HCT116 (cell line): ENCODE measurements at regions not wholly inside any gene's neighbourhood (a gene's known extent, or its start where the extent isn't known, plus 50 kb on each side); places are given as distances from the start of the nearest gene placed in this dataset.

Experiments
- ATAC-seq: fragments of 200-7000 bp; cut with Tn5 transposase; 2 replicates; pipeline ENCODE4 v1.9.1; 2020; ENCODE audit warnings: mild to moderate bottlenecking, moderate library complexity
- BruUV-seq: library from RNA; stranded (reverse); fragments of 400-500 nt; replicated peaks from 2 replicates; lab custom pipeline; 2021; lab: Mats Ljungman, UMichigan
- CTCF ChIA-PET: fragments of 300-600 bp; sonication (Branson Sonifier 250); formaldehyde crosslinking; loops from one replicate; lab custom pipeline; 2021; ENCODE audit warnings: antibody characterized with exemption; lab: Charles Lee
- POLR2A ChIA-PET: fragments of 300-600, 350-600 bp; sonication (Branson Sonifier 250); formaldehyde crosslinking; loops from one replicate; lab custom pipeline; 2021; ENCODE audit warnings: antibody characterized with exemption; lab: Charles Lee
- RAD21 ChIA-PET, 2 experiments: fragments of 300-600 bp; sonication (Branson Sonifier 250); formaldehyde crosslinking; loops; one replicate each; lab custom pipeline; 2023; ENCODE audit warnings: low total read pairs in 2 of 2; ENCODE audit not compliant: uncharacterized antibody in 2 of 2, unreplicated experiment in 2 of 2, low non-redundant PET in 1 of 2; lab: Charles Lee
- DNase-seq: peaks from one replicate; pipeline ENCODE4 v3.0.0-alpha.2; 2010; ENCODE audit warnings: low read depth, low spot score
- H2AFZ ChIP-seq: fragments of 200-600 bp; shearing (Covaris generic), sonication (generic); 2 replicates; pipeline ENCODE4 v1.6.1; 2017; ENCODE audit warnings: low read depth, mixed run types, mixed read lengths, antibody characterized with exemption, low read length; ENCODE audit not compliant: poor library complexity, severe bottlenecking
- H3K27ac ChIP-seq: 2 replicates; pipeline ENCODE4 v1.5.1; 2012; ENCODE audit warnings: low read depth, low read length
- H3K27me3 ChIP-seq: fragments of 200-600 bp; sonication (generic); 2 replicates; pipeline ENCODE4 v1.6.1; 2016; ENCODE audit warnings: mixed run types, low read length, mixed read lengths; ENCODE audit not compliant: insufficient read depth
- H3K36me3 ChIP-seq, 2 experiments: fragments of 200-500 bp in 1 of 2; fragments of 200-600 bp in 1 of 2; sonication (Bioruptor generic) in 1 of 2; sonication (generic) in 1 of 2; 2 replicates each; pipeline versions ENCODE4 v1.5.1 to v1.6.1; 2014 to 2016; ENCODE audit warnings: low read length in 2 of 2, inconsistent platforms in 1 of 2, mixed read lengths in 1 of 2, mixed run types in 1 of 2; ENCODE audit not compliant: insufficient read depth in 2 of 2, control insufficient read depth in 1 of 2
- H3K4me1 ChIP-seq, 2 experiments: fragments of 200-600 bp in 1 of 2; sonication (generic) in 1 of 2; 2 replicates each; pipeline versions ENCODE4 v1.5.1 to v1.6.1; 2012 to 2017; ENCODE audit warnings: low read length in 2 of 2, inconsistent platforms in 1 of 2, mild to moderate bottlenecking in 1 of 2, mixed read lengths in 1 of 2, mixed run types in 1 of 2, moderate library complexity in 1 of 2; ENCODE audit not compliant: insufficient read depth in 2 of 2, control insufficient read depth in 1 of 2
- H3K4me2 ChIP-seq: fragments of 200-600 bp; sonication (generic); 2 replicates; pipeline ENCODE4 v1.6.1; 2017; ENCODE audit warnings: mixed run types, low read length, mixed read lengths
- H3K4me3 ChIP-seq, 2 experiments: fragments of 200-600 bp in 1 of 2; sonication (generic) in 1 of 2; replicated peaks in 1 of 2; 2 replicates each; pipeline ENCODE4 v1.5.1; 2011 to 2016; ENCODE audit warnings: low read length in 2 of 2, control low read depth in 1 of 2, low read depth in 1 of 2, mild to moderate bottlenecking in 1 of 2, mixed read lengths in 1 of 2, mixed run types in 1 of 2
- H3K79me2 ChIP-seq: fragments of 200-600 bp; sonication (generic); 2 replicates; pipeline ENCODE4 v1.6.1; 2017; ENCODE audit warnings: mild to moderate bottlenecking, mixed run types, low read length, moderate library complexity, mixed read lengths; ENCODE audit not compliant: insufficient read depth
- H3K9ac ChIP-seq: fragments of 200-600 bp; sonication (generic); 2 replicates; pipeline ENCODE4 v1.6.1; 2016; ENCODE audit warnings: low read length, mixed read lengths
- H3K9me2 ChIP-seq: fragments of 200-600 bp; sonication (generic), shearing (Covaris generic); 2 replicates; pipeline ENCODE4 v1.6.1; 2017; ENCODE audit warnings: mixed run types, mild to moderate bottlenecking, moderate library complexity; ENCODE audit not compliant: insufficient read depth
- H3K9me3 ChIP-seq, 2 experiments: fragments of 200-500 bp in 1 of 2; fragments of 200-600 bp in 1 of 2; sonication (Bioruptor generic) in 1 of 2; sonication (generic) in 1 of 2; 2 replicates each; pipeline ENCODE4 v1.6.1; 2014 to 2017; ENCODE audit warnings: low read length in 2 of 2, mixed read lengths in 2 of 2, inconsistent platforms in 1 of 2, low read depth in 1 of 2, mild to moderate bottlenecking in 1 of 2, mixed run types in 1 of 2, moderate library complexity in 1 of 2; ENCODE audit not compliant: control insufficient read depth in 1 of 2, insufficient read depth in 1 of 2
- H4K20me1 ChIP-seq: fragments of 200-600 bp; sonication (generic), shearing (Covaris generic); 2 replicates; pipeline ENCODE4 v1.6.1; 2017; ENCODE audit warnings: mixed run types, mild to moderate bottlenecking, moderate library complexity; ENCODE audit not compliant: insufficient read depth
- CBX3 ChIP-seq: IDR thresholded peaks from 2 replicates; pipeline ENCODE4 v1.6.1; 2012; ENCODE audit warnings: low read depth
- CEBPB ChIP-seq: IDR thresholded peaks from 2 replicates; pipeline ENCODE4 v1.6.1; 2012; ENCODE audit warnings: low read depth
- EGR1 ChIP-seq: IDR thresholded peaks from 2 replicates; pipeline ENCODE4 v1.6.1; 2012; ENCODE audit warnings: low read depth
- ELF1 ChIP-seq: IDR thresholded peaks from 2 replicates; pipeline ENCODE4 v1.6.1; 2012; ENCODE audit warnings: low read depth, borderline replicate concordance
- EZH2 ChIP-seq: fragments of 200-600 bp; sonication (generic); IDR thresholded peaks from 2 replicates; pipeline ENCODE4 v1.6.1; 2017; ENCODE audit warnings: antibody characterized with exemption, mixed run types
- EZH2phosphoT487 ChIP-seq: fragments of 200-600 bp; IDR thresholded peaks from 2 replicates; pipeline ENCODE4 v1.6.1; 2018; ENCODE audit warnings: antibody characterized with exemption, borderline replicate concordance
- POLR2A ChIP-seq: IDR thresholded peaks from 2 replicates; pipeline ENCODE4 v1.7.0; 2011; ENCODE audit warnings: borderline replicate concordance; ENCODE audit not compliant: insufficient read depth, insufficient read length; ENCODE audit errors: extremely low read depth
- POLR2AphosphoS5 ChIP-seq: IDR thresholded peaks from 2 replicates; pipeline ENCODE4 v1.6.1; 2011; ENCODE audit warnings: mild to moderate bottlenecking, low read depth, low read length, moderate library complexity
- RAD21 ChIP-seq: IDR thresholded peaks from 2 replicates; pipeline ENCODE4 v1.6.1; 2012; ENCODE audit warnings: low read depth, mild to moderate bottlenecking
- SIN3A ChIP-seq: IDR thresholded peaks from 2 replicates; pipeline ENCODE4 v1.6.1; 2012; ENCODE audit warnings: low read depth
- SP1 ChIP-seq: IDR thresholded peaks from 2 replicates; pipeline ENCODE4 v1.6.1; 2012; ENCODE audit warnings: low read depth
- SRF ChIP-seq: IDR thresholded peaks from 2 replicates; pipeline ENCODE4 v1.6.1; 2012; ENCODE audit warnings: low read depth
- TCF7L2 ChIP-seq: IDR thresholded peaks from 2 replicates; pipeline ENCODE4 v1.7.0; 2011; ENCODE audit warnings: borderline replicate concordance, inconsistent platforms; ENCODE audit not compliant: insufficient read depth, insufficient read length; ENCODE audit errors: extremely low read depth
- YY1 ChIP-seq: IDR thresholded peaks from 2 replicates; pipeline ENCODE4 v1.6.1; 2011; ENCODE audit warnings: low read length, low read depth, moderate library complexity, mild to moderate bottlenecking; ENCODE audit not compliant: insufficient replicate concordance; ENCODE audit errors: extremely low read depth
- ZFX ChIP-seq: fragments of 450-650 bp; IDR thresholded peaks from 2 replicates; pipeline ENCODE4 v1.6.1; 2017
- ZNF274 ChIP-seq: fragments of 200-500 bp; sonication (Bioruptor generic); IDR thresholded peaks from 2 replicates; pipeline ENCODE4 v1.6.1; 2014; ENCODE audit warnings: mild to moderate bottlenecking, low read depth, low read length, inconsistent platforms
- intact Hi-C: fragments of 100-400 bp; cut with micrococcal nuclease; formaldehyde crosslinking; loops from 2 replicates; pipeline ENCODE4 v1.10.0; 2022
- TF ChIP-seq, protein P1 (sequence below): IDR thresholded peaks from 2 replicates; pipeline ENCODE4 v1.6.1; 2012; ENCODE audit warnings: low read depth
- TF ChIP-seq, protein P2 (sequence below): IDR thresholded peaks from 2 replicates; pipeline ENCODE4 v1.6.1; 2012
- TF ChIP-seq, protein P3 (sequence below): IDR thresholded peaks from 2 replicates; pipeline ENCODE4 v1.6.1; 2012

DNA sequence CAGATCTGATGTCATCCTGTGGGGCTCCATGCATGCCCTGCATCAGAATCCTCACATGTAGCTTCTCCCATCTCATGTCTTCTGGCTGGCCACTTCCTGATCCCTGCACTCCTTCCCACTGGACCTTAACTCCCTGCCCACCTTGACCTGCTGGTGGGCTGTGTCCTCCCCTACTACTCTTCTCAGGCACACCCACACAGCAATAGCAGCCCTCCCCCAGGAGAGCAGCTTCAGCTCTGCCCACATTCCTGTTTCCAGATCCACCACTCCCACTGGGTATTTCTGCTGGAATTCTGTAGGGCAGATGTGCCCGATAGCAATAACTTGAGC is 137.0 kb upstream of the HS6ST1 start:
- H3K4me2 ChIP-seq: no peak overlapping the region
- peaks cover 10% of the 10 kb centered on the region; the same call in 1 of the 2 replicates for H3K27me3 ChIP-seq
- CTCF ChIA-PET: no interaction called here
- BruUV-seq: no TSS peak
- H3K36me3 ChIP-seq: no peaks in the 10 kb centered on the region
- H3K9ac ChIP-seq: no peak overlapping the region
- ATAC-seq (no peak), DNase-seq (no peak)
- H3K27ac ChIP-seq: no peak overlapping the region
- no peak overlapping the region for H3K4me3 ChIP-seq
- intact Hi-C loops: no loop called here
- no peaks in the 10 kb centered on the region for H3K4me1 ChIP-seq
- H3K9me3 ChIP-seq: no peaks in the 10 kb centered on the region
- TF ChIP-seq ELF1 (no peak), EGR1 (no peak), YY1 (no peak), SRF (no peak), SP1 (no peak), EZH2phosphoT487 (no peak), RAD21 (no peak), POLR2AphosphoS5 (no peak), POLR2A (no peak), CEBPB (no peak), ZFX (no peak), CBX3 (no peak), ZNF274 (no peak), SIN3A (no peak), TCF7L2 (no peak), EZH2 (no peak)
- TF ChIP-seq, protein P1, sequence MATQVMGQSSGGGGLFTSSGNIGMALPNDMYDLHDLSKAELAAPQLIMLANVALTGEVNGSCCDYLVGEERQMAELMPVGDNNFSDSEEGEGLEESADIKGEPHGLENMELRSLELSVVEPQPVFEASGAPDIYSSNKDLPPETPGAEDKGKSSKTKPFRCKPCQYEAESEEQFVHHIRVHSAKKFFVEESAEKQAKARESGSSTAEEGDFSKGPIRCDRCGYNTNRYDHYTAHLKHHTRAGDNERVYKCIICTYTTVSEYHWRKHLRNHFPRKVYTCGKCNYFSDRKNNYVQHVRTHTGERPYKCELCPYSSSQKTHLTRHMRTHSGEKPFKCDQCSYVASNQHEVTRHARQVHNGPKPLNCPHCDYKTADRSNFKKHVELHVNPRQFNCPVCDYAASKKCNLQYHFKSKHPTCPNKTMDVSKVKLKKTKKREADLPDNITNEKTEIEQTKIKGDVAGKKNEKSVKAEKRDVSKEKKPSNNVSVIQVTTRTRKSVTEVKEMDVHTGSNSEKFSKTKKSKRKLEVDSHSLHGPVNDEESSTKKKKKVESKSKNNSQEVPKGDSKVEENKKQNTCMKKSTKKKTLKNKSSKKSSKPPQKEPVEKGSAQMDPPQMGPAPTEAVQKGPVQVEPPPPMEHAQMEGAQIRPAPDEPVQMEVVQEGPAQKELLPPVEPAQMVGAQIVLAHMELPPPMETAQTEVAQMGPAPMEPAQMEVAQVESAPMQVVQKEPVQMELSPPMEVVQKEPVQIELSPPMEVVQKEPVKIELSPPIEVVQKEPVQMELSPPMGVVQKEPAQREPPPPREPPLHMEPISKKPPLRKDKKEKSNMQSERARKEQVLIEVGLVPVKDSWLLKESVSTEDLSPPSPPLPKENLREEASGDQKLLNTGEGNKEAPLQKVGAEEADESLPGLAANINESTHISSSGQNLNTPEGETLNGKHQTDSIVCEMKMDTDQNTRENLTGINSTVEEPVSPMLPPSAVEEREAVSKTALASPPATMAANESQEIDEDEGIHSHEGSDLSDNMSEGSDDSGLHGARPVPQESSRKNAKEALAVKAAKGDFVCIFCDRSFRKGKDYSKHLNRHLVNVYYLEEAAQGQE: no peak
- TF ChIP-seq, protein P2, sequence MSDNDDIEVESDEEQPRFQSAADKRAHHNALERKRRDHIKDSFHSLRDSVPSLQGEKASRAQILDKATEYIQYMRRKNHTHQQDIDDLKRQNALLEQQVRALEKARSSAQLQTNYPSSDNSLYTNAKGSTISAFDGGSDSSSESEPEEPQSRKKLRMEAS: no peak
- TF ChIP-seq, protein P3, sequence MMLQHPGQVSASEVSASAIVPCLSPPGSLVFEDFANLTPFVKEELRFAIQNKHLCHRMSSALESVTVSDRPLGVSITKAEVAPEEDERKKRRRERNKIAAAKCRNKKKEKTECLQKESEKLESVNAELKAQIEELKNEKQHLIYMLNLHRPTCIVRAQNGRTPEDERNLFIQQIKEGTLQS: no peak
- TF ChIP-seq, all 23 proteins: peak for 0
- ChIA-PET RAD21 (no interaction called here), POLR2A (no interaction called here)
- H2AFZ ChIP-seq: no peak overlapping the region
- H3K9me2 ChIP-seq: no peaks in the 10 kb centered on the region
- no peaks in the 10 kb centered on the region for H3K79me2 ChIP-seq
- no peaks in the 10 kb centered on the region for H4K20me1 ChIP-seq
